ENCODE measurements at regions not wholly inside any gene's neighbourhood (a gene's known extent, or its start where the extent isn't known, plus 50 kb on each side); places are given as distances from the start of the nearest gene placed in this dataset.

DNA sequence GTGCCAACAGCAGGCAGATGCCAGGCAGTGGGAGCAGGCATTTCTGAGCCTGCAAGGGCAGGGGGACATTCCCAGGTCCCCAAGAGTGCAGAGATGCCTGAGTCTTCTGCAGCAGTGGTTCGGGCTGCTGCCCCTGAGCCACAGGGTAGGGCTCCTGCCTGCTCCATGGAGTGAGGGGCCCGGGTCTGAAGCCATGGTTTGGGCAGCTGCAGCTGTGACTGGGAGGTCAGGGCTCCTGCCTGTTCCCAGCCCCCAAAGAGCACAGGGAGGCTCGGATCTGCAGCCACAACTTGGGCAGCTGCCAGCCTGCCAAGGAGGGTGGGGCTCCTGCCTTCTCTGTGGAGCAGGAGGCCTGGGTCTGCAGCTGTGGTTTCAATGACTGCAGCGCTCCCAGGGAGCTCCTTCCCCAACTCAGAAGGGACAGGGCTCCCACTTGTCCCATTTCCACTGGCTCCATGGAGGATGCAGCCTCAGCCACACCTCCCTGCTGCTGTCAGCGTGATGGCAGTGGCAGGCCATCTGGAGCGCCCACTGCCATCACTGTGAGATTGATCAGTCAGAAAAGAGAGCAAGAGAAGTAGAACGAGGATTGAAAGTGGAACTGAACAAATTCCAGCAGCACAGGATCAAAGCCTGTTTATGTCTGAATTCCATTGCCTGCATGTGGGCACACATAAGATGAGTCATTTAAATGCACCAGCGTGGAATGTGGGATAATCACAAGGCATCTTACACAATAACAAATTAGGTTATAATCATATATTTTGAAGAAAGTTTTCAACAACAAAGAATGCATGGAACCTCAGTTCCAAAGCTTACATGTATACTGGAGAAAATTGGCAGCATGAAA lies 93.1 kb upstream of the CXorf51A start:
- DNase-seq (no peak), ATAC-seq (ENCODE audit: low read depth) (no peak)
- 73% methylated on average over 5 of the region's 8 CpGs for WGBS (ENCODE audit: insufficient coverage)
- Mint-ChIP-seq H3K9me3 (ENCODE audit: insufficient read depth) (no peaks in the 10 kb centered on the region), H3K27me3 (no peaks in the 10 kb centered on the region), H3K4me3 (no peak overlapping the region), H3K27ac (no peak overlapping the region), H3K4me1 (no peaks in the 10 kb centered on the region)
- Histone ChIP-seq H3K36me3 (replicated peaks in 1 of 2; ENCODE audit: control extremely low read depth in 1 of 2, control insufficient read depth in 1 of 2, extremely low read depth in 1 of 2, insufficient read depth in 2 of 2, low read length in 1 of 2) (no peaks in the 10 kb centered on the region), H3K4me3 (ENCODE audit: control extremely low read depth in 1 of 5, extremely low read depth in 1 of 5, insufficient read depth in 1 of 5, low read depth in 2 of 5, low read length in 4 of 5) (no peak overlapping the region), H4K20me1 (ENCODE audit: control insufficient read depth, insufficient read depth, low read length, poor library complexity, severe bottlenecking) (no peaks in the 10 kb centered on the region), H2AFZ (ENCODE audit: insufficient read depth, low read depth, low read length, poor library complexity, severe bottlenecking) (no peak overlapping the region), H3K79me2 (ENCODE audit: control insufficient read depth, insufficient read depth, low read length) (no peaks in the 10 kb centered on the region), H3K27me3 (replicated peaks in 1 of 4; ENCODE audit: control extremely low read depth in 1 of 4, control insufficient read depth in 3 of 4, insufficient read depth in 4 of 4, low read length in 3 of 4) (no peaks in the 10 kb centered on the region), H3K9me3 (ENCODE audit: control extremely low read depth in 1 of 3, control insufficient read depth in 2 of 3, insufficient read depth in 1 of 3, low read length in 2 of 3) (peaks cover 0 to 19% (median 0%) of the 10 kb centered on the region in 3 donors), H3K4me2 (replicated peaks; ENCODE audit: low read depth, low read length, poor library complexity, severe bottlenecking) (no peak overlapping the region), H3K4me1 (ENCODE audit: control insufficient read depth in 2 of 2, insufficient read depth in 2 of 2, low read length in 2 of 2) (no peaks in the 10 kb centered on the region), H3K27ac (ENCODE audit: low read length in 2 of 2) (no peak overlapping the region), H3K9ac (ENCODE audit: low read length) (no peak overlapping the region)
- no peak for TF ChIP-seq EZH2 (IDR thresholded peaks at IDR 0.05; ENCODE audit: borderline replicate concordance, insufficient read depth, low read depth, low read length, poor library complexity, severe bottlenecking)
- TF ChIP-seq, protein P1, sequence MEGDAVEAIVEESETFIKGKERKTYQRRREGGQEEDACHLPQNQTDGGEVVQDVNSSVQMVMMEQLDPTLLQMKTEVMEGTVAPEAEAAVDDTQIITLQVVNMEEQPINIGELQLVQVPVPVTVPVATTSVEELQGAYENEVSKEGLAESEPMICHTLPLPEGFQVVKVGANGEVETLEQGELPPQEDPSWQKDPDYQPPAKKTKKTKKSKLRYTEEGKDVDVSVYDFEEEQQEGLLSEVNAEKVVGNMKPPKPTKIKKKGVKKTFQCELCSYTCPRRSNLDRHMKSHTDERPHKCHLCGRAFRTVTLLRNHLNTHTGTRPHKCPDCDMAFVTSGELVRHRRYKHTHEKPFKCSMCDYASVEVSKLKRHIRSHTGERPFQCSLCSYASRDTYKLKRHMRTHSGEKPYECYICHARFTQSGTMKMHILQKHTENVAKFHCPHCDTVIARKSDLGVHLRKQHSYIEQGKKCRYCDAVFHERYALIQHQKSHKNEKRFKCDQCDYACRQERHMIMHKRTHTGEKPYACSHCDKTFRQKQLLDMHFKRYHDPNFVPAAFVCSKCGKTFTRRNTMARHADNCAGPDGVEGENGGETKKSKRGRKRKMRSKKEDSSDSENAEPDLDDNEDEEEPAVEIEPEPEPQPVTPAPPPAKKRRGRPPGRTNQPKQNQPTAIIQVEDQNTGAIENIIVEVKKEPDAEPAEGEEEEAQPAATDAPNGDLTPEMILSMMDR (IDR thresholded peaks at IDR 0.05): no peak
- POLR2A ChIA-PET: no interaction called here
- intact Hi-C loops (cut with micrococcal nuclease): no loop called here
- CTCF ChIA-PET: no interaction called here

DNA sequence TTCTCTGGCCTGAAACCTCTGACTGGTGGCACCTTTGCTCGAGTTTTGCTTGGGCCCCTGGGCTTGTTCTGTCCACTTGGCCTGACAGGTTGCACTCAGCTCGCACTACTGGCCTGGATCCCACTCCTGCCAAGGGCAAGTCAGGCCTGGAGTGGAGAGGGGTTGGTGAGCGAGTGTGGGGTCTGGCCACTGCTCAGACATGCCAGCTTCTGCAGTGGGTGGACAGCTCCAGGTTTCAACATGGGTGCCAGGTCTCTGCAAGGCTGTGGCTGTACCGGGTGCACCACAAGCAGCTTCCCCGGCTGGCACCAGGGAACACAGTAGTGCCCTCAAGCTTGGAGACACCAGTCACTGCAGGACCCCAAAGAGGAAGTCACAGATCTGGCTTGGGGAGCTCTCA lies 91.6 kb upstream of the CXorf51A start:
- no peaks in the 10 kb centered on the region for H3K79me2 ChIP-seq (ENCODE audit: control insufficient read depth, insufficient read depth, low read length)
- Mint-ChIP-seq H3K27ac (no peak overlapping the region), H3K9me3 (ENCODE audit: insufficient read depth) (no peaks in the 10 kb centered on the region), H3K4me1 (no peaks in the 10 kb centered on the region), H3K27me3 (no peaks in the 10 kb centered on the region), H3K4me3 (no peak overlapping the region)
- no peak overlapping the region for H3K4me3 ChIP-seq (ENCODE audit: control extremely low read depth in 1 of 5, extremely low read depth in 1 of 5, insufficient read depth in 1 of 5, low read depth in 2 of 5, low read length in 4 of 5)
- ChIA-PET CTCF (no interaction called here), POLR2A (no interaction called here)
- intact Hi-C loops (cut with micrococcal nuclease): no loop called here
- no peak for TF ChIP-seq EZH2 (IDR thresholded peaks at IDR 0.05; ENCODE audit: borderline replicate concordance, insufficient read depth, low read depth, low read length, poor library complexity, severe bottlenecking)
- TF ChIP-seq, protein P1 (IDR thresholded peaks at IDR 0.05): no peak
- H3K27me3 ChIP-seq (replicated peaks in 1 of 4; ENCODE audit: control extremely low read depth in 1 of 4, control insufficient read depth in 3 of 4, insufficient read depth in 4 of 4, low read length in 3 of 4): no peaks in the 10 kb centered on the region
- H3K4me2 ChIP-seq (replicated peaks; ENCODE audit: low read depth, low read length, poor library complexity, severe bottlenecking): no peak overlapping the region
- ATAC-seq (ENCODE audit: low read depth) (no peak), DNase-seq (no peak)
- H3K36me3 ChIP-seq (replicated peaks in 1 of 2; ENCODE audit: control extremely low read depth in 1 of 2, control insufficient read depth in 1 of 2, extremely low read depth in 1 of 2, insufficient read depth in 2 of 2, low read length in 1 of 2): no peaks in the 10 kb centered on the region
- no peak overlapping the region for H3K27ac ChIP-seq (ENCODE audit: low read length in 2 of 2)
- no peaks in the 10 kb centered on the region for H3K4me1 ChIP-seq (ENCODE audit: control insufficient read depth in 2 of 2, insufficient read depth in 2 of 2, low read length in 2 of 2)
- no peaks in the 10 kb centered on the region for H4K20me1 ChIP-seq (ENCODE audit: control insufficient read depth, insufficient read depth, low read length, poor library complexity, severe bottlenecking)
- no peak overlapping the region for H3K9ac ChIP-seq (ENCODE audit: low read length)
- H2AFZ ChIP-seq (ENCODE audit: insufficient read depth, low read depth, low read length, poor library complexity, severe bottlenecking): no peak overlapping the region
- peaks cover 0 to 19% (median 0%) of the 10 kb centered on the region in 3 donors for H3K9me3 ChIP-seq (ENCODE audit: control extremely low read depth in 1 of 3, control insufficient read depth in 2 of 3, insufficient read depth in 1 of 3, low read length in 2 of 3)
- 50% methylated on average over 3 of the region's 5 CpGs for WGBS (ENCODE audit: insufficient coverage)
